DND-41 (cell line): ENCODE measurements at regions not wholly inside any gene's neighbourhood (a gene's known extent, or its start where the extent isn't known, plus 50 kb on each side); places are given as distances from the start of the nearest gene placed in this dataset.

Source experiments
- EZH2 ChIP-seq: IDR thresholded peaks from 3 replicates; pipeline ENCODE4 v1.6.1; 2012; ENCODE audit warnings: borderline replicate concordance, low read depth, mild to moderate bottlenecking, moderate library complexity, low read length, inconsistent platforms; ENCODE audit not compliant: severe bottlenecking
- TF ChIP-seq, protein P1 (sequence below): IDR thresholded peaks from 2 replicates; pipeline ENCODE4 v1.5.1; 2012; ENCODE audit warnings: borderline replicate concordance, low read length, moderate library complexity, mild to moderate bottlenecking; ENCODE audit not compliant: poor library complexity, severe bottlenecking; ENCODE audit errors: extremely low read depth

- TF ChIP-seq, protein P1, sequence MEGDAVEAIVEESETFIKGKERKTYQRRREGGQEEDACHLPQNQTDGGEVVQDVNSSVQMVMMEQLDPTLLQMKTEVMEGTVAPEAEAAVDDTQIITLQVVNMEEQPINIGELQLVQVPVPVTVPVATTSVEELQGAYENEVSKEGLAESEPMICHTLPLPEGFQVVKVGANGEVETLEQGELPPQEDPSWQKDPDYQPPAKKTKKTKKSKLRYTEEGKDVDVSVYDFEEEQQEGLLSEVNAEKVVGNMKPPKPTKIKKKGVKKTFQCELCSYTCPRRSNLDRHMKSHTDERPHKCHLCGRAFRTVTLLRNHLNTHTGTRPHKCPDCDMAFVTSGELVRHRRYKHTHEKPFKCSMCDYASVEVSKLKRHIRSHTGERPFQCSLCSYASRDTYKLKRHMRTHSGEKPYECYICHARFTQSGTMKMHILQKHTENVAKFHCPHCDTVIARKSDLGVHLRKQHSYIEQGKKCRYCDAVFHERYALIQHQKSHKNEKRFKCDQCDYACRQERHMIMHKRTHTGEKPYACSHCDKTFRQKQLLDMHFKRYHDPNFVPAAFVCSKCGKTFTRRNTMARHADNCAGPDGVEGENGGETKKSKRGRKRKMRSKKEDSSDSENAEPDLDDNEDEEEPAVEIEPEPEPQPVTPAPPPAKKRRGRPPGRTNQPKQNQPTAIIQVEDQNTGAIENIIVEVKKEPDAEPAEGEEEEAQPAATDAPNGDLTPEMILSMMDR: no peak
- TF ChIP-seq EZH2: no peak
Measured at GRCh38 chr6:104521176-104521575, 338.5 kb downstream of the HACE1 start.
